Femur (tissue), 1 donor: ENCODE measurements at regions not wholly inside any gene's neighbourhood (a gene's known extent, or its start where the extent isn't known, plus 50 kb on each side); places are given as distances from the start of the nearest gene placed in this dataset.
"Not testable (repeated sequence)": the region's sequence is repeated elsewhere in the genome, so short reads cannot be mapped to it uniquely, and the experiment has no call there.

Source experiments
- DNase-seq: peaks from one replicate; pipeline ENCODE4 v3.0.0-alpha.2; 2017

DNA sequence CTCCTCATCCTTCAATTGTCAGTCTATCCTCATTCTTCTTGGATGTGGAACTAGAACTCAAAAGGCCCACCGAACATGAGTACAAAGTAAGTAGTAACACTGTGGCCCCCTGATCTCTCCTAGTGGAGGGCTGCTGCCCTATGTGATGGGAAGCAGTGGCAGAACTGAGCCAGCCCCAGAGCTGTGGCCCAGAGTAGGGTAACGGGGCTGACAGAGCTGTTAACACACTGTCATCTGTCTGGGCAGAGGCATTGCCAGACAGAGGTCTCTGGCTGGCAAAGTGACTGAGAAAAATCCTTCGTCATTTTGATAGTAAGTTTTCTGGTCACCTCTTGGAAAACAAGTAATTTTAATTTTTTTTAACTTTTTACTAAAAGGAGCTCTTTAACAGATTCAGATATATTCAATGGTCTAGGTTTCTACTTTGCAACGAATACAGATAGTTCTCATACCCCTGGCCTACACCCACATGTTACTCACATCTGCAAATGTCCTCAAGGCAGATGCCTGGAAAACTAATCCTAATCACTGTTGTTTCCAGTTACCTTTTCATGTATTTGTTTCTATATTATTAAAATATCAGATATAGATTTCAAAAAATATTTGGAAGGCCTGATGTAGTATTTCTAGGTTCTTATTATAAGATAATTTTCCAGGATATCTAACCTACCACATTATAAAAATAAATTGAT lies 588.7 kb downstream of the CPS1 start:
- no peak for DNase-seq

DNA sequence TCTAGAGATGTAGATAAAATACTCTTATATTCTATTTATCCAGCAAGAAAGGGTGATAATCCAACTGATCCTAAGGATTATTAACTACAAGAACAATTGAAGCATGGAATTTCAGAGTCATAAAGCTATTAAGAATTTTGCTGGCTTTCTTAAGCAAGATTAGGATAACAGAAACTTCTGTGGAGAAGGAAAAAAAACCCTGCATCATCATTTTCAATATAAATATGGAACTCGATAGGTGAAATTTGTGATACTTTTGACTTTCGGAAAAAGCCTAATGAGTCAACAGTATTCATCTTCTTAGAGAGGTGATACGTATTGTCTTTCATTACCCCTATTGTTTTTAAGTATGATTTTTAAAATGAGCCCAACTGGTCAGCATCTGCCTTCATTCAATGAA lies 593.3 kb downstream of the CPS1 start:
- DNase-seq = no peak

DNA sequence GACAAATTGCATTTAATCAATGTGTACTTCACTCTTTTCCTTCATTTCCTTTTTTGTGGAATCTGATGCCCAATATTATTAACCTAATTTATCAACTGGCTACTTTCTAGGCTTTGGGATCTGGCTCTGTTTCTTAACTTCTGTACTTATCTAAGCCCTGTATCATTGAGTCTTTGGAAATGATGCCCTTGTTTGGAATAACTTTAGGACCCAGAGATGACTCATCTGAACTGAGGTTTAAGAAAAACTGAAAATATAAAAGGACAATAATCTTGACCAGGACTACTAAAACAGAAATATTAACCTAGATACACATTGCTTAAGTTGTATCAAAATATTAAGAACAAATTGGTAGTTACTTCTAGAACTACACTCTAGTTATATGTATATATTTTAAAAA lies 600.8 kb downstream of the CPS1 start:
- DNase-seq = no peak

DNA sequence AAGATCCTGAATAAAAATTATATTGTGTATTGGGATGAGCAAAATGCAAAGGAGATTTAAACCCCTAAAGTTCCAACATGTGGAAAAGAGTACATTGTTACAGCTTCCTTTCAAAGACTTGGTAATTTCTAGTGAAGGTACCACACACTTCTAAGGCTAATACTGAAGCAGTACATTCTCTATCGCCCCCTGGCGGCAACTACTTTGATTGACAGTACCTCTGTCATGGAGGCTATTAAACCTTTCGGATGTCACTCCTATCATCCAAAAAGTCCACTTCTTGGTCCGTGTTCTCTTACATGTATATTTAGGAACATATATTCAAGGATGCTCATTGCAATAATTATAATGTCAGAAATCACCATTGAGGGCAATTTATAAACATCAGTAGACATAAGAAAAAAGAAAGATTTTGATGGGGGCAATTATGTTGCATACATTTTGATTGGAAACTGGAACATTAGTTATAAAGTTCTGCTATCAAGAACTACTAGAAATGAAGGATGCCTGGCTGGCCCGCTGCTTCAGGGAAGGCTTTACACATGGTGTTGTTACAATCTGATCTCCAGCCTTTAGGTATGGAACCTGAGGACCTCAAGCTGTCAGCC lies 601.6 kb downstream of the CPS1 start:
- peak; percentile 67 for DNase-seq

DNA sequence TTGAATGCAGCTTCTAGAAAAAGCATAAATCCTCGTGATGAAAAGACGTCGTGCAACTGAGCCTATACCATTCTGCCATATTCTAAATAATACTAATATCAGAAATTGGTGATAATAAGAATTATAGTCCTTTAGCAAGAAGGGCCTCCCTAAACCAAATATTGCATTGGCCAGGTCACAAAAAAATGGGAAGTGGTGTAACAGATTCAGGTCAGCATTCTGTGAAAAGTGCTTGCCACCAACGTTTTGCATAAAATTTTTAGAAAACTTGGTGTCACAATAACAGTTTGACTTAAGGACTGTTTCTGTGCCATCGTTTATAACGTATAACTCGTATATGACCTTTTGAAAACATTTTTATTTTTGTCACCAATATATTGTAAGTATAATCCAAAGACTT lies 603.6 kb downstream of the CPS1 start:
- DNase-seq = no peak

DNA sequence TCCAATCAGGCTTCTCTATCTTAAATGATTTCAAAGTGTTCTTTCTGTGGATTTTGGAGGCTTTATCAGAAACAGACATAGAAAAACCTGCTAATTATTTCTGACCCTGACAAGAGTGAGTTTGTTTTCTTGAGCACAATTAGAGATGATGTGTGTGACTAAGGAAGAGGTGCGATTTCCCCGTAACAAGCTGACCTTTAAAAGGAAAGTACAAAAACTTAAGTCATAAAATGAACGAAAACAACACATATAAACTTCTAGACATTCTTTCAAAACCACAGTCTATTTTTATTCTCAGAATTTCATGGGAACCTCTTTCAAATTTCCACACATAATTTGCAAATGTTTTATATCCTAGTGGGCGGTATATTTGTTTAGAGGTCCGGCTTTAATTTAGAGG lies 604.8 kb downstream of the CPS1 start:
- no peak for DNase-seq

DNA sequence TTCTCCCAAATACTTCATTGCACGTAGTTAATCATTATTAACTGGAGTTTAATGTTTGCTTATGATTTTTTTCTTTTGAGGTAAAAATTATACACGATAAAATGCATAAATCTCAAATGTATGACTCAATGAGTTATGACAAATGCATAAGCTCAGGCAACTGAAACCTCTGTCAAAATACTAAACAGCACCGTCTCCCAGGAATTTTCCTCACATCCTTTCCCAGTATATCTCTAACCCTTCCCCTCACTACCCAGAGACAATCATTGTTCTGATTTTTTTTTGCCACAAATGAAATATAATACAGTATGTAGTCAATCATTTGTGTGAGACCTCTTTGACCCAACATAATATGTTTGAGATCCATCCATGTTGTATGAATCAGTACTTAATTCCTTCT lies 606.5 kb downstream of the CPS1 start:
- DNase-seq = no peak

DNA sequence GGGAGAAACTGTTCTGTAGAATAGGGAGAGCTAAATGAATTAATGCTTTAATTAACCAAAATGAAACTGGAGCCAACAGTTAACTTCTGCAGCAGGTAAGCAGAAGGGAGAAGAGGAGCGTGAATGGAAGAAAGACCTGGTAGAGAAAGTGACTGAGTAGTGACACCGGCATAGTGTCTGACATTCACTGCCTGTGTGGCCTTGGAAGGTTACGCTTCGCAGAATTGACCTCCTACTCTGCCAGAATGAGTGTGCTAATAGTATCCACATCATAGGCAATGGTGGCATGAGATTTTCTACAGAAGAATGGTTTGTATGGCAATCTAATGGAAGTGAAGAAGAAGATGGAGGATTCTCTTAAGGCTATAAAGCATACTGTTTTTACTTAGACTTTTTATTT lies 614.4 kb downstream of the CPS1 start:
- DNase-seq = no peak

DNA sequence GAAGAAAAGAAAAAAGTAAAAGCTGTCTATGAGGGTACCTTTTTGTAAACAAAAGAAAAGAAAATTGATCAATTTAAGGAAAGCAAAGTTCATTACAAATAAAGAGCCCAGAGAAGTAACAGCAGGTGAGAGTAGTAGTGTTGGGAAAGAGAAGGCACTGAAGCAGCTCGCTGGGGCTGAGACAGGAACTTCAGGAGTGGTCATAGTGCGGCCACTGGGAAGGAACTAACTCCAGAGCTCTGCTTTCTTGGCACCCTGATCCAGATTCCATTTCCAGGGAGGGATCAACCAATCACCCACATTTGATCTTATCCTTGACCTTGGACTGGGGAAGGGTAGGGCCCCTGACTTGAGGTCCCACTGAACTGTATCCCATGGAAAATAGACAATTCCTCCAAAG lies 617.6 kb downstream of the CPS1 start:
- no peak for DNase-seq

DNA sequence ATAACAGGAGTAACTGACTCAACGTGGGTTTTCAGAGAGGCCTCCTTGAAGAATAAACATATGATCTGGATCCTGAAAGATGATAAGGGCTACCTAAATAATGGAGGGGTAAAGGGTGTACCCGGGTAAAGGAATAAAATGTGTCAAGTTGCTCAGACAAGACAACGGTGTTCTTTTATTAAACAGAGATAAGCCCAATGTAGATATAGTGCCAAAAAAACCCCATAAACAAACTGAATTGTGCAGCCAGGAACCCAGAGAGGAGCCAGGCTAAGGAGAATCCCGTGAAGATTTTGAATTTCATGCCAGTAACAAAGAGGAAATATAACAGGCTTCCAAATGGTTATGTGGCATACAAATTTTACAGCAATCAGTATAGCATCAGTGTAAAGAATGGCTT lies 618.2 kb downstream of the CPS1 start:
- no peak for DNase-seq

DNA sequence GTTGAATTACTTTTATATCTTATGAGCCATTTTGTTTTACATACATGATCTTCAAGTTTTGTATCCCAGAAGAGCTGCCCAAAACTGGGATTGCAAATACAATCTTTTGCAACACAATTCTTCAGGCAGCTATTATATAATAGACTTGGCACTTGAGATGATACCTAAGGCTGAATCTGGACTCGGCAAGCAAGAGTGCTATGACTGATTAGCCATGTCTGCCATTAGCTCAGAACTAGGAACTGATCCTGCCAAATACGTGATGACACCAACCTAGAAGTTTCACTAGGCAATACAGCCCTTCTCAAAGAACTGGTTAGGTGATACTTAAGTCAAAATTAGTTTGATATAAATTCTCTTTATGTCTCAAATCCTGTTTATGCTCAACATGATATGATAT lies 619.6 kb downstream of the CPS1 start:
- DNase-seq = no peak

DNA sequence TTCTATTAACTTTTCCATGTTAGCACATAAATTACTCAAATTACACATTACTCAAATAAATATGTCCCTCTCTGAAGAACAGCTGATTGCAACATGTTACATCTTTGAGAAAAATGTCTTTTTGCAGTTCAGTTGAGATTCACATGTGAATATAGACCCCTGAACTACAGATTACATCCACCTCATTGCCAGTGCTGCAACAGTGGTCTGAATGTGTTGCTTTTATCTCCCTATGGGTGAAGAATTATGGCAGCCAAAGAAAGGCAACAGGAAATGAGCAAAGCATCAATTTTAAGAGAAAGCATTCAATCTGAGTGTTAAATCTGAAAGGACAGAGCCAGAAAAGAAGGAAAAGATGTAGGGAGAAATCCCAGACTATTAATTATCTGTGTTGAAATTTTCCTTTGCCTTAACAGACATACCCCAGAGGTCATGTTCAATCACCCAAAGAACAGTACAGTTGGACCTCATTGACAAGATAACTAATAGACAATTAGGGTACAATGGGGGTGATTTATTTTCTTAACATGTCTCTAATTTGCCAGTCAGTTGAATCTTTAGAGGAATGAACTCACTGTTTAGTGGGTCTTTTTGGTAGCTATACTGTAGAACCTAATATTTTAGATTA lies 620.2 kb downstream of the CPS1 start:
- DNase-seq = no peak

DNA sequence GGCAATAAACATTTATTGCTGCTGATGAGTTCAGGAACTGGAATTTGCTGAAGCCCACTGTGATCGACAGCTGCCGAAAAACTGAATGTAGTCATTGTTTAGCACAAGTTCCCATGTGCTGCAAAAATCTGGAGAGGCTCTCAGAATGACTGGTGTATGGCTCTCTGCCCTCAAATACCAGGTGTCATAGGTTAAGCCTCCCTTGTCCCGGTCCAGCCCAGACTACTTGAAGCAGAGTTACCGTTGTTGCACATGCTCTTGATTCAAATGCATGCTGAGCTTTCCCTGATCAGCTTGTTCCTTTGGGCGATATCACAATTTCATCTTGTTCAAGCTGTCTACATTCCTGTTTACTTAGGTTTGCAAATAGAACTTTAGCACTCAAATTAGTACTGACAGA lies 625.2 kb downstream of the CPS1 start:
- no peak for DNase-seq

DNA sequence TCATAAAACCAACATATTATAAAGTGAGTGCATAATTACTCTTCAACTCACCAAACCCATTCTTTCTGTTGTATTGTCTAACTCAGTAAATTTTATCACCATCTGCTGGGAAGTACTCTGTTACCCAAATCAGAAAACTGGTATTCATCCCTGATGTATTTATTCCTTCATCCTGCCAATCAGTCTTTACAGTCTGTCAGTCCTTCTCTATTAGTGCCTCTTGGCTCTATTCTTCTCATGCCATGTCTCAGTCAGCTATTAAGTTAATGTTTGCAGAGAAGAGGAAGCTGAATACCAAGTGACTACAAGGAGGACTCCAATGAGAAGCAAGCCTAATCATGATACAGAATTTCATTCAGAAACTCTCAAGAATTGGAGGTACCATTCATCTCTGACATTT lies 631.2 kb downstream of the CPS1 start:
- no peak for DNase-seq

DNA sequence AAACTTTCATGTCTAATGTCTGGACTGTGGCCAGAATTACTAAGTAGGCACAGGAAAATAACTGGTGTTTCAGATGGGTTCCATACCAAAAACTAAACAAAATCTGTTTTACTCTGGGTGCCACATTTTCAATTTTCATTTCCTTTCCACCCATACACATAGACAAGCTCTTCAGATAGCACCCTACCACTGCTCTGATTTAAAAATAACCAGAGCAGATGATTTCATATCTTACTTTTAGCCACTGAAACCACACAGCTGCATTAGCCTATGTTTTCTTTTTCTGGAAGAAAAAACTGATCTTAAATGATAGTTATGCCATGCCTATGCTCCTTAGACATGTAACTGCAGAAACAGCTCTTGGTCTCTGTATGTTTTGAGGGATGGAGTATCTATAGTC lies 647.6 kb downstream of the CPS1 start:
- DNase-seq = no peak

DNA sequence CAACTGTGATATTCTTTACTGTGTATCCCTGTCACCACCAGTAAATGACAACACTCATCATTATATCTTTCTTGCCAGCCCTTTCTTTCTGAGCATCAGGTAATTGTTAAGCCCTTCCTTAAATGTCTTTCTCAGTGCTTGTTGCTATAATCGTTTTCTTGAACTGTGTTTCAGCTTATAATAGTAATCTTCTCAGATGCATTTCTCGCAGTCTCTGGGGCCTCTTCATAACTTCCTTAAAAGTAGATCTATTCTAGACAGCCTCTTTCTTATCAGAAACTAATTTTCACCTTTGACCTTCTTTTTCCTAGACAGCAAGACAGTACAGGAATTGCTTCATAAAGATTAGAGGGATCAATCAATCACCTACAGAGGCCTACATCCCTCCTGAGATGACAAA lies 648.1 kb downstream of the CPS1 start:
- no peak for DNase-seq

DNA sequence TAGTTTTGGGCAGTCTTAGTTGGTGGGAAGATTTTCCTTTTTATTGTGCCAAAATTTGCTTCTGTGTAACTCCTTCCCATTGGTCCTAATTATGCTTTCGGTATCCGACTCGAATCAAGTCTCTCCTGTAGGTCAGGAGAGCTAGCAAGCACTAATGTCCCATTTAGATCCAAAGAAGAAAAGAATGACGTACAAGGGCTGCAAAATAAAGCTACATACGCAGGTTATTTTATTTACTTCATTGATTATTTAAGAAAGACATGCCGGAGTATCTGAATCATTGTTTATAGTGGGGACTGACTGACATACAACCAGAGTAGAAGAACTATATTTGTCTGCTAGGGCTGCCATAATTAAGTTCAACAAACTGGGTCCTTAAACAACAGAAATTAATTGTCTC lies 648.5 kb downstream of the CPS1 start:
- no peak for DNase-seq

DNA sequence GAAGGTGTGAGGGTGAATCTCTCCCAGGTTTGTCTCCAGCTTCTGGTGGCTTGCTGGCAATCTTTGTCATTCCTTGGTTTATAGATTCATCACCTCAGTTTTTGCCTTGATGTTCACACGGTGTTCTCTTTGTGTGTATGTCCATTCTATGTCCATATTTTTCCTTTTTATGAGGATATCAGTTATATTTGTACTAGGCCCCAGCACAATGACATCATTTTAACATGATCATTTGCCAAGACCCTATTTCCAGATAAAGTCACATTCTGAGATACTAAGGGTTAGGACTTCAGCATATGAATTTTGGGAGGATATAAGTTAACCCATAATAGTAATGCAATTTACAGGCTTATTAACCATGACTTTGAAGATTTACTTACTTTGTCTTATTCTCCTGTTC lies 649.0 kb downstream of the CPS1 start:
- no peak for DNase-seq

DNA sequence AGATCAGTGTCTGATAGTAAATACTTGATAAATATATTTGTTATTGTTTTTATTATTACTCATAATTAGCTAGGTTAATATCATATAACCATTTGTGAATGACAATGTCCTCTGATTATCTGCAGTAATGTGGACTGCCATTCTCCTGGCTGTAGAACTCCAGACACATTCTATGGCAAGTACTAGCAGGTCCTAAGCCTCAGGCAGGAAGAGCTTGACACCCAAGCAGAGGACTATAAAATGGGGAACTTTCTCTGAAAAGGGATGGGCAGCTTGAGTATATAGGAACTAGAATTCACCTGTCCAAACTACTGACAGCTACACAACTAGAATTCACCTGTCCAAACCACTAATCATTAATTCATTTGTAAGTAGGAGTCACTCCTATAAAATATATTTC lies 649.4 kb downstream of the CPS1 start:
- no peak for DNase-seq

DNA sequence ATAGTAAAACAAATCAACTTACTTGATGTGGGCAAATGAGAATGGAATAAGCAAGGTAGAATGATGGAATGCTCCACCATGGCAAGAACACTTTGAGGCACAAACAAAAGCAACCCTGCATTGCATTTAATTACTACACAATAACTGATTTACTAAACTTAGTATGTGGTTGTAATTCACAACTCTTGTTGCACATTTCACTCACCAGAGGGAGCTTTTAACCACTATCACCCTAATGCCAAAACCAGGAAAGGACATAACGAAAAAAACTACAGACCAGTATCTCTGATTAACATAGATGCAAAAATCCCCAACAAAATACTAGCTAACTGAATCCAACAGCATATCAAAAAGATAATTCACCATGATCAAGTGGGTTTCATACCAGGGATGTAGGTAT lies 659.8 kb downstream of the CPS1 start:
- no peak for DNase-seq

DNA sequence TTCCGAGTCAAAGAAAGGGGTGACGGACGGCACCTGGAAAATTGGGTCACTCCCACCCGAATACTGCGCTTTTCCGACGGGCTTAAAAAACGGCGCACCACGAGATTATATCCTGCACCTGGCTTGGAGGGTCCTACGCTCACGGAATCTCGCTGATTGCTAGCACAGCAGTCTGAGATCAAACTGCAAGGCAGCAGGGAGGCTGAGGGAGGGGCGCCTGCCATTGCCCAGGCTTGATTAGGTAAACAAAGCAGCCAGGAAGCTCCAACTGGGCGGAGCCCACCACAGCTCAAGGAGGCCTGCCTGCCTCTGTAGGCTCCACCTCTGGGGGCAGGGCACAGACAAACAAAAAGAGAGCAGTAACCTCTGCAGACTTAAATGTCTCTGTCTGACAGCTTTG lies 663.1 kb downstream of the CPS1 start:
- not testable (repeated sequence) for DNase-seq

DNA sequence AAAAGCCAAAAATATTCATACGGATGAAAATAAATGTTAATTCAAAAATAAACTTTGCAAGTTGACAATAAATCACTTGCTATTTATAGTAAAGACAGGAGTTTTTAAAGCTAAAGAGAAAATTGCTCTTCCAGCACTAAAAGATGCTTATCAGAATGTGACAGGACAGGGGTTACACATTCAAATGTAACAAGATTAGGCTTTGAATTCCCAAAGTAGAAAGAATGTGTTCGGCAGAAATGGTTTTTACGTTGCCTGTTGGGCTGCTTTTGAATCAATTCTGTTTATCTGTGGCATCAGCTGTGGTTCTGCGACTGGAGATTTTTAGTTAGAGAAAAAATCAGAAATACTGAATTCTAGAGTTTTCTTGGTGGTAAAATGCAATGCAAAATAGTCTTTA lies 669.4 kb downstream of the CPS1 start:
- DNase-seq = no peak

DNA sequence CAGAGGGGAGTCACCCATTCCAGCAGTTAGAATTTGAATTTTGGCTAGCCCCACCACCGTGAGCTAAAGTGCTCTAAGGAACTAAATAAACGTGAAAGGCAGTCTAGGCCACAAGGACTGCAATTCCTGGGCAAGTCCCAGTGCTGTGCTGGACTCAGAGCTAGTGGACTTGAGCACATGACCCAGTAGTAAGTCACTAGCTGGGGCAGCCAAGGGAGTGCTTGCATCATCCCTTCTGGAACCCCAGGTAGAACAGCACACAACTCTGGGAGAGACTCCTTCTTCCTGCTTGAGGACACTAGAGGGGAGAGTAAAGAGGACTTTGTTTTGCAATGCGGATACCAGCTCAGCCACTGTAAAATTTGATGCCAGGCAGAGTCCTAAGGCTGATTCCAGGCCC lies 672.2 kb downstream of the CPS1 start:
- DNase-seq = no peak

DNA sequence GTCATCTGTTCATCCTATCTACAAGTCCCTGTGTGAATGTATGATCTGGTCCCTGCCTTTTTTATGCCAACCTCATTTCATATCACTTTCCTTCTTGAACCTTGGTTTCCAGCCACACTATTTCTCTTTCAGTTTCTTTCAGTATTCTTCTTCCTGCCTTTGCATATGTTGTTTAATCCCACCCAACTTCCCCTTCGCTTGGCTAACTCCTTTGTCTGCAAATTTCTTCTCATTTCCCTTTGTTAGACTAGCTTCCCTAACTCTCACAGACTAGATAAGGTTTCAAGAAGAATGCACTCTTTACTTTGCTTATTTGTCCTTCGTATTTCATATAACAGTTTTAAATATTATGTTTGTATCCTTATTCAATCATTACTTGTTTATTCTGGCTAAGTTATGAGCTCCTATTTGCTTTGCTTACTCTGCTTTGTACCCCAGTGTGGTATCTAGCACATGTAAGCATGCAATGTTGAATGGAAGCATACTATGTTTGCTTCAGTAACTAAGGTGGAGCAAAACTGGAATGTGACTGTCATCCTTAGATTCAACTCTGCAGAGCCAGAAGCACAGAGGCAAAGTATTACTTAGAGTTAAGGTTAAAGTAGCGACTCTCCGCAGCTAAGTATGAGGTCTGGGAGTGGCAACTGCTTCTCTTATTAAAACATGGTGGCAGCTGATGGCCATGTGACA lies 681.3 kb downstream of the CPS1 start:
- no peak for DNase-seq
